ENCODE measurements at regions not wholly inside any gene's neighbourhood (a gene's known extent, or its start where the extent isn't known, plus 50 kb on each side); places are given as distances from the start of the nearest gene placed in this dataset.

GRCh38 chr11:116467823-116468222 is 305.0 kb downstream of the BUD13 start:
- no peak for FAIRE-seq

GRCh38 chr11:116466801-116467200 is 306.0 kb downstream of the BUD13 start:
- FAIRE-seq = no peak

- FAIRE-seq = no peak
Observed at GRCh38 chr11:116466191-116466590, 306.6 kb downstream of the BUD13 start.

- no peak for FAIRE-seq
Observed at GRCh38 chr11:116465056-116465455, 307.7 kb downstream of the BUD13 start.

- no peak for FAIRE-seq
Observed at GRCh38 chr11:116461789-116462188, 311.0 kb downstream of the BUD13 start.

GRCh38 chr11:116460156-116460920 is 312.4 kb downstream of the BUD13 start:
- no peak for FAIRE-seq

- no peak for FAIRE-seq
Observed at GRCh38 chr11:116459185-116460045, 313.4 kb downstream of the BUD13 start.

GRCh38 chr11:116458546-116458945 is 314.2 kb downstream of the BUD13 start:
- FAIRE-seq = no peak

- no peak for FAIRE-seq
Observed at GRCh38 chr11:116457336-116458007, 315.3 kb downstream of the BUD13 start.

GRCh38 chr11:116454951-116455350 is 317.8 kb downstream of the BUD13 start:
- no peak for FAIRE-seq

GRCh38 chr11:116454020-116454645 is 318.7 kb downstream of the BUD13 start:
- FAIRE-seq = no peak

- no peak for FAIRE-seq
Observed at GRCh38 chr11:116452461-116452860, 320.3 kb downstream of the BUD13 start.

GRCh38 chr11:116449522-116449921 is 323.3 kb downstream of the BUD13 start:
- no peak for FAIRE-seq

- FAIRE-seq = no peak
Observed at GRCh38 chr11:116446048-116446941, 326.5 kb downstream of the BUD13 start.

GRCh38 chr11:116445108-116446047 is 327.4 kb downstream of the BUD13 start:
- no peak for FAIRE-seq

GRCh38 chr11:116442238-116442752 is 330.5 kb downstream of the BUD13 start:
- FAIRE-seq = no peak

- no peak for FAIRE-seq
Observed at GRCh38 chr11:116439361-116439677, 333.5 kb downstream of the BUD13 start.

GRCh38 chr11:116438651-116439360 is 334.0 kb downstream of the BUD13 start:
- no peak for FAIRE-seq

GRCh38 chr11:116434986-116435385 is 337.8 kb downstream of the BUD13 start:
- FAIRE-seq = no peak

- no peak for FAIRE-seq
Observed at GRCh38 chr11:116432301-116432700, 340.5 kb downstream of the BUD13 start.
